HG03354 (cell line): ENCODE measurements at regions not wholly inside any gene's neighbourhood (a gene's known extent, or its start where the extent isn't known, plus 50 kb on each side); places are given as distances from the start of the nearest gene placed in this dataset.

Source experiments
- ATAC-seq: cut with Tn5 transposase; IDR thresholded peaks from one replicate; pipeline ENCODE4 v1.9.1; 2021; ENCODE audit warnings: mild to moderate bottlenecking; ENCODE audit not compliant: unreplicated experiment, poor library complexity, severe bottlenecking

- ATAC-seq = no peak
Observed at GRCh38 chr4:152102436-152103000, 341.7 kb upstream of the GATB start.

DNA sequence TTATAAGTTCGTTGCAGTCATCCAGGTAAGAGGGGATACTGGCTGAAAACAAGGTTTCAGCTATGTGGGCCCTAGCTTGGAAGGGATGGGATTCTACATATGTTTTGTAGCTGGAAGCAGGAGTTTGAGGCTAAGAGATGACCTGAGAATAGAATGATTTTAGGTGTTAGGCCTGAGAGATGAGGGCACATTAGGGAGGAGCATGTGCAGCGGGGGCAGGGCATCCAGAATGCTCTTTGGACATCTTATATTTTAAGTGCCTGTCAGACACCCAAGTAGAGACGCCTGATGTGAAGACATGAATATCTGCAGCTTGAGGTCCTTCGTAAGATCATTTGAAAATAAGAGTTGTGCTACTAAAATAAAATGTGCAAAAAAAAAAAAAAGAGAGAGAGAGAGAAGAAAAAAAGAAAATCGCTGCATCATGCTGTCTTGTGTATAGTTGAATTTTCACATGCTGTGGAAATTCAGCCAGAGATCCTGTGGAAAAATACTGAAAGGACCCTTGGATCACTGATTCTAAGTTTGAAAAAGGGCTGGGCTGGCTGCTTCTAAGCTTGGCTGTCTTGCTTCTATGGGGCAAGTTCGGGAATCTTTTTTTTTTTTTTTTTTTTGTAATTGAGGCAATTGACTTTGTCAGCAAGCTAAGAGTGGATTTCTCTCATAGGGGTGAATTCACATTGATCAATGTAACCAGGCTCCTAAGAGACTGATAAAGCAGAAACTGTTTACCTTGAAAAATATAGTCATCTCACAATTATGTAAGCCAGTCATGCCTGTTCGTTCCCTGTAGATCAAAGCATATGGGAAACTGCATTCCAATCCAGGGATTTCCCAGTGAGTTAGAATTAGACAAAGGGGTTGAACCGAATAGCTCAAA, 341.0 kb upstream of the GATB start:
- ATAC-seq = no peak

GRCh38 chr4:152100379-152101201, 339.8 kb upstream of the GATB start:
- ATAC-seq = peak; percentile 56

- no peak for ATAC-seq
Observed at GRCh38 chr4:152099981-152100378, 339.2 kb upstream of the GATB start.

DNA sequence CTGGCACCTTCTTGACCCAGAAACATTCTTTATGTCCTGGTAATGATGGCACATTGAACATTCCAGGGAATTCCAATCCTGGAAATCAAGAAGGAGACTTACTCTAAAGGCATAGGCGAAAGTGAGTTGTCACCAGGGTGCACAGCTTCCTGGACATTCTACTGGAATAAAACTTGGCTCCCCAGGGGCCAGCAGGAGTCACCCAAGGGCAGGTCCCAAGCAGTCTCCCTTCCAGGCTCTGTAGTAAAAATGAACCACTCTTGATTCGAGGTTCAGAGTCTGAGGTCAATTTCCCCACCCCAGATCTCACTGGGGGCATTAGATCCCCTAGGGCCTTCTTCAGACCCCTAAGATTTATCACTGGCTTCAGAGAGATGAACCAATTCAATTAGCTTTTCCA, 338.7 kb upstream of the GATB start:
- no peak for ATAC-seq

- ATAC-seq = no peak
Observed at GRCh38 chr4:152099061-152099425, 338.2 kb upstream of the GATB start.

DNA sequence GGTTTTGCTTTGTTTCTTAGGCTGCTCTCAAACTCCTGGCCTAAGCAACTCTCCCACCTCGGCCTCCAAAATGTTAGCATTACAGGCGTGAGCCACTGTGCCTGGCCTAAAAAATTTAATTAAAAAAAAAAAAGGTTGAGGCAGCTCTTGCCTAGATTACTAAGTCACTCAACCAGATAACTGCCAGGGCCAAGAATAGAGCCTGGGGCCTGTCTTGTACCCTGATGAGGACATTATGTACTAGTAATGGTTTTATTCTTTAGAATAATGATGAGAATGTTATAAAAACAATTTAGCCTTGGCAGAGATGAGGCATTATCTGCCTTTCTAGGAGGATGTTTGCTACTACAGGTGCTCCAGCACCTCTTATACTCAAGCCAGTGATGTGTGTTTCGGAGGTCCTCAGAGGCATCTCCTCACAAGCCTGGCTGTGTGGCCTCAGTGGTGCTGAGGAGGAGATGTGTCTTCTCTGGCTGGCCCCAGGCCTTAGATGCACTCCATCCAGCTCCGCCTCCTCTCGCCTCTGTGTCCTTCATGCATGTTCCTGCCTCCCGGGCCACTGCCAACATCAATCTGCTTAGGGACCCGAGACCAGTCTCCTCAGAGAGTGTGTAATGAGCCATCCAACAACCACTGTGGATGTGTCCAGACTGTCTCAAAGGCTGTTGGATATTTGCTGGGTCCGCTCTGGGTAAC, 337.7 kb upstream of the GATB start:
- no peak for ATAC-seq

- no peak for ATAC-seq
Observed at GRCh38 chr4:152097371-152097770, 336.6 kb upstream of the GATB start.

DNA sequence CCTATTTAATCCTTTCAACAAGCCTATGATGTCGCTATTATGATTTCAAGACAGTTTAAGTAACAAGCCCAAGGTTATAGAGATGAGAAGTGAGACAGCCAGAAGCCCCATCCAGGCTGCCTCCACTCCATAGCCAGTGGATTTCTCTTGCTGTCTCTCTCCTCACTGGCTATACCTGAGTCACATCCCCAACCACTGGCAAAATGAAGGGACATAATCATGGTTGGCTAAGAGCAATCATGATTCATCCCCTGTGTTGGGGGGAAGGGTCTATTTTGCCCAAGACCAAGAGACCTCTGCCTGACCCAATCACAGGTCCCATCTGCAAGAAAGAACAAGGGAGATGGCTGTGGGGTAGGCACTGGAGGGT, 334.9 kb upstream of the GATB start:
- no peak for ATAC-seq

GRCh38 chr4:152094970-152095700, 334.3 kb upstream of the GATB start:
- ATAC-seq = no peak

GRCh38 chr4:152091405-152091804, 330.6 kb upstream of the GATB start:
- no peak for ATAC-seq

DNA sequence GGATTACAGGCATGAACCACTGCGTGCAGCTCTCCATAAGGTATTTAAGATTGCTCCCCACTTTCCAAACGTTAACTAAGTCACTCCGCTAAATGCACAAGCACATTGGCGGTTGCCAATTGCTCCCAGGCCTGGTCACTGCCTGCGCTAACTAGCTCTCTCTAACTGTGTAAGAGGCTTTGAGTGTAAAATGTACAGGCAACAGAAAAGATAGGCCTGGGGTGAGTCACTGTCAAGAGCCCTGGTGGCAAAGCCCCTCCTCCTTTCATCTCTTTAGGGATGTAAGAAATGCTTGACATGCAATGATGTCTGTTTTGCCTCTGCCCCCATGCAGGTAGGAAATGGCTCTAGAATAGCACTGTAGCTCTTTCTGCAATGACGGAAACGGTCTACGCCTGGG, 329.7 kb upstream of the GATB start:
- peak; percentile 63 for ATAC-seq

DNA sequence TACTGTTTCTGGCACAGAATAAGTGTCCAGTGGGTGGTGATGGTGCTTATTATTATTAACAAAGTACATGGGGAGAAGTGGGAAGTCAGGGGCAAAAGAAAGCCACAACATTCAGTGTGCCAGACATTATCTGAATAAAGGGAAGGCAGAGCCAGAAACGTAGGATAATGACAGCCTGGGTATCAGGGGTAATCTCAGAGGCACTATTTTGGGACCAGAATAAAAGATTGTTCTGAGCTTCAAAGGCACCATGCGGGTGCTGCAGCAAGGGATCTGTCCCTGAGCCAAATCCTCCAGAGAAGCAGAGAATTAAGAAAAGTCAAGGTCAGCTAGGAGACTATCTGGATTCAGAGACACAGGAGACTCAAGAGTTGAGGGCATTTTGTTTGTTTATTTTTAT, 328.8 kb upstream of the GATB start:
- no peak for ATAC-seq

- ATAC-seq = no peak
Observed at GRCh38 chr4:152087335-152087734, 326.5 kb upstream of the GATB start.

DNA sequence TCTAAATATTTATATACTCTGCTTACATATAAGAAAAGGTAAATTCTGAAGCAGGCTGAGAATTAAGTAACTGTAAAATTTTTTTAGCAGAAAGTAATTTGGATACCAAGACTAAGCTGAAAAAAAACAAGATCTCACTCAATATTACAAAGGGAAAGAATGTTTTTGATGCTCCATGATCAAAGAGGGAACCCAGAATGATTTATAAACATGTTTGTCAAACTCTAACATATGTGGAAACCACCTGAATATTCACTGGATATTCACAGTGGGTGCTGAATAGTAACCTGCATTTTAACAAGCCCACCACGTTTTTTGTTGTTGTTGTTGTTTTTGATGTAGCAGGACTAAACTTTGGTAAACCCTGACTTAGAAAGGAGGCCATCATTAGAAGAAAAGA, 324.9 kb upstream of the GATB start:
- ATAC-seq = no peak

DNA sequence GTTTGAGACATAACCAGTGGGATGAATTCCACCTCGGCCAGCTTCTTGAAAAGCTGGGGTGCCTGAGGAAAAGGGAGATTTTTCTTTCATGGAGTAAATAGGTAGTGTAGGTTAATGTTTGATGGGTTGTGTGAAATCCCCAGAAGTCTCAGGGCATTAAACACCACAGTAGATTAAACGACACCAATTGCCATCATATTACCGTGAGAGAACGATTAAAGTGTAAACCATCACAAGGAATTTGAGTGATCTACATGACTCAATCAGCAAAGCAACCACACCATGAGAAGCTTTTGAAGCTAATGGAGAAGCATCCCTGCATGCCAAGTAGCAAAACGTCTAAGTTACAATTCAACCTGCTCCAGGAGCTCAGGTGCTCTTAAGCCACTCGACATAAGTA, 322.5 kb upstream of the GATB start:
- no peak for ATAC-seq

DNA sequence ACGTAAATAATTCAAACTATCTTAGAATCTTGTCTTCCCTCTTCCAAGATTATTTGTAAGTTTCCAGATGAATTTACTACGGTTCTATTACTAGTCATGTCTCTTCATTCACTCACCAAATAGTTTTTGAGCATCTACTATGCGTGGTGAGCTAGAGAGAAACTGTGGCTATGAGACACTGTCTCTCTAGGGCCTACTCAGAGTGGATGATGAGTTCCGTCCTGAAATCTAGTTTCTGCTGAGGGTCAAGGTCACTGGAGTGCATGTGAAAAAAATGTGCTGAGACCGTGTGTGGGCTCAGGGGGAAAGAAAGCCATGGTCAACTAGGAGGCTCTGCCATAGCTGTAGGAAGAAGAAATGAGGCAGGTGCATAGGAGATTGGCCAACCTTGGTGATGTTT, 320.2 kb upstream of the GATB start:
- peak; percentile 83 for ATAC-seq

GRCh38 chr4:152079543-152080293, 318.9 kb upstream of the GATB start:
- ATAC-seq = no peak

GRCh38 chr4:152079079-152079478, 318.3 kb upstream of the GATB start:
- no peak for ATAC-seq
